NCI-H82 treated with DMSO at 0.1 percent for 48 hours (cell line): ENCODE measurements at regions not wholly inside any gene's neighbourhood (a gene's known extent, or its start where the extent isn't known, plus 50 kb on each side); places are given as distances from the start of the nearest gene placed in this dataset.
A peak's percentile ranks its signal among the peaks of the same experiment; 100 is the strongest.
"Not testable (repeated sequence)": the region's sequence is repeated elsewhere in the genome, so short reads cannot be mapped to it uniquely, and the experiment has no call there.

Experiments used
- DNase-seq: peaks from one replicate; lab custom pipeline; 2025; ENCODE audit not compliant: unreplicated experiment; lab: John Stamatoyannopoulos, UW

GRCh38 chr15:59835776-59836175 is 146.7 kb upstream of the BNIP2 start:
- DNase-seq = no peak

GRCh38 chr15:59834528-59834927 is 145.4 kb upstream of the BNIP2 start:
- no peak for DNase-seq

DNA sequence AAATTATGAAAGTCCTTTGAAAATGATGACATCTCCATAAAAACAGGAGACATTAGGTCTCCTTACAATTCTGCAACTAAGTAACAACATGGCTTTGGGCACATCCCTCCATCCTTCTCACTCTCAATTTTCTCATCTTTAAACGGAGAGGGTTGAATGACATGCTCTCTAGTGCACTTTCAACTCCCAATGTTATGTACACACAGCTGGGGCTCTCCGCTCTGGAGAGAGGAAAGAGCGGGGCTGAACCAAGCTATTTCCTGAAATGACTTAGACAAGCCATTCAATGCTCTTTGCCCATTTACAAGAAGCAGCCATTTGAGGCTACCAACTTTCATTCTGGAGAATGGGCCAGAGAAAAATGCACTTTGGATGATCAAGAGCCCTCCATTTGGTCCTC is 144.2 kb upstream of the BNIP2 start:
- no peak for DNase-seq

DNA sequence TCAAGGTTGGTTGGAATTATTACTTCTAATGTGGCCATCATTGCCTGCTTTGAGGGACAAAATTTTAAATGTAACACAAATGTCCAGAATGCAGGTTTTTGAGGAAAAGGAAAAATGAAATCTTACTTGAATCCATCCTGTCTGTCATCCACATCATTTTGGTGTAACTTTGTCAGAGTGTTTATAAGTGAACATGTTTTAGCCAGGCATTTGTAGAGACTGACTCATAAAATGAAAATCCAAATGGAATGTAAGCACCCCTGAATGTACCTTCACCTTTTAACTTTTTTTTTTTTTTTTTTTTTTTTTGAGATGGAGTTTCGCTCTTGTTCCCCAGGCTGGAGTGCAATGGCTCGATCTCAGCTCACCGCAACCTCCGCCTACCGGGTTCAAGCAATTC is 141.8 kb upstream of the BNIP2 start:
- no peak for DNase-seq

DNA sequence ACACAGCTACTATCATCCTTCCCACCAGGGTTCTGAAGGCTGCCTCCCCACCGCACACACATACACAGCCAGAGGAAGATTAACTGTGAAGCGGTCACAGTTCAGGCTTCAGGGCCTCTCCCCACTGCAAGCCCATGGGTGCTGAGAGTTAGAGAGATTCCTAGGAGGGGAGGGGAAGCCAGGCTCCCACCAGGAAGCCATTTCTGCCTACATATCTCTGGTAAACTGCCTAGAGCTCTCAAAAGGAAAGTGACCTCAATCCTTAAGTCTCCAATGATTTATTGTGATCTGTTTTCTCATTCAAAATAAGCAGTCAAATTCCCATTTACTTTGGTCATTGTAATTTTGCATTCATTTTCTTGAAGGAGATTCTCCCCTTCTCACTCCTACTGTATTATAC is 141.0 kb upstream of the BNIP2 start:
- DNase-seq = no peak

GRCh38 chr15:59828861-59829260 is 139.7 kb upstream of the BNIP2 start:
- no peak for DNase-seq

- DNase-seq = no peak
Observed at GRCh38 chr15:59828263-59828662, 139.1 kb upstream of the BNIP2 start.

DNA sequence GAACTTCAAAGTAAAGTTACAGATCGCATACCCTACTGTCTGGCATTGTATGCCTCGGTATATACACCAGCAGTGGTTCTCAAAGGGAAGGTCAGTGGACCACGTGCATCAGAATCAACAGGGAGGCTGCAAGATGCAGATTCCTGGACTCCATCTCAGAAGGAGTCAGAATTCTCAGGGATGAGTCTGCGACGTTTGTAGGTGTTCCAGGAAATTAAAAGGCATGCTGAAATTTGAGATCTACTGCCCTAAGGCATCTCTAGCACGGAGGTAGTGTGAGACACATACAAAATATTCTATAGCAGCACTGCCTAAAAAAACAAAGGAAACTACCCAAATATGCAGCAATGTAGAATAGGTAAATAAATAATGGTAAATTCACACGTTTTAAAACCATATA is 136.8 kb upstream of the BNIP2 start:
- no peak for DNase-seq

DNA sequence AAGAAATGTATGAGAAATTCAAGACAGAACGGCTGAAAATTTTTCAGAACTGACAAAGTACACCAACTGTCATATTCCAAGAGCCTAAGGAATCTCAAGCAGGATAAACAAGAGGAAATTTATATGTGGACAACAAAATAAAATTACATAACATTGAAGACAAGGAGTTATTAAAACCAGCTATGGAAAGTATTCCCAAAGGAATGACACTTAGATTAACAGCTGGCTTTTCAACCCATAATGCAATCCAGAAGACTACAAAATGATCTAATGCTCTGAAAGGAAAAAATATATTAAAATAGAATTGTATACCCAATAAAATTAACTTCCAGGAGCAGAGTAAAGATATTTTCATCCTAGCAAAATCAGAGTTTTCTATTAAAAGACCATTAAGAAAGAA is 132.2 kb upstream of the BNIP2 start:
- DNase-seq = no peak

- peak; percentile 70 for DNase-seq
Observed at GRCh38 chr15:59819092-59819491, 130.0 kb upstream of the BNIP2 start.

- DNase-seq = peak; percentile 10
Observed at GRCh38 chr15:59818336-59818735, 129.2 kb upstream of the BNIP2 start.

- DNase-seq = peak; percentile 68
Observed at GRCh38 chr15:59817834-59818233, 128.7 kb upstream of the BNIP2 start.

- no peak for DNase-seq
Observed at GRCh38 chr15:59817053-59817452, 127.9 kb upstream of the BNIP2 start.

- no peak for DNase-seq
Observed at GRCh38 chr15:59814409-59814808, 125.3 kb upstream of the BNIP2 start.

DNA sequence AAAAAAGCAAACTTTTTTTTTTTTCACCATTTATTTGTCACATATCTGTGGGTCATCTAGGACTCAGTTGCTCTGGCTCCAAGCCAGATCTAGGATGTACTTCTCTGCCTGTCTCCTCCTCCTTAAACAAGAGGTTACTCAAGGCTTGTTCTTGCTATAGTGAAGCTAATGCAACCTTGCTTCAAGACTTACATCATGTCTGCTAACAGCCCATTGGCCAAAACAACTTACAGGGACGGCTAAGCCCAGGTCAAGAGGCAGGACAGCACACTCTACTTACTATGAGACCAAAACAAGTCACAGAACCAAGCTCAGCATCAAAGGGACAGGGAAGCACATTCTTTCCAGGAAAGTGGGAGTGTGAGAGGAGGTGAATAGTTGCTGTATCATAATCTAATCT is 123.8 kb upstream of the BNIP2 start:
- DNase-seq = peak; percentile 16

DNA sequence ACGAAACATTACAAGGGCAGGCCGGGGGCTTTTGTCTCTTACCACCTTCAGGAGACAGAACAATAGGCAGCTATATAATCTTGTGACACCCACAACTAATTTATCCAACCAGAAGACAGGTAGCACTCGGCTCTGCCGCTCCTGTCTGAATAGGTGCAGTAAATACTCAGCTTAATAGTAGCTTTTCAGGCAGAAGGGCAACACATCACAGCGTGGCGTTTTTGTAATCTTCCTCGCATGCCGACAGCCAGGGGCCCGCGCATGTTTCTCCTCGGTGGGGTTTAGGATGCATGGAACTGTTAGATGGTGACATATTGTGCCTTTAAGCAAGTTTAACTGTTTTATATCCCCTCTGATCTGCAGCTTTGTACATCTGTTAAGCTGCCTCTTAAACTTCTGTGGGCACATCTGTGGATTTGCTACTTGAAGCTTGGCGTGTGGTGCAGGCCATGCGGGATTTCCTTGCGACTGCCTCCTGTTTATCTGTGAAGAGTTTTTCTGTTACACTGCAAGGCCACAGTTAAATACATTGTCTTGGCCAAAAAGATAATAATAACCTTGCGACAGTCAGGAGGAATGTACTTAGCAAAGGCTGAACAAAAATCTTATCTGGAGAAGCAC is 123.2 kb upstream of the BNIP2 start:
- peak; percentile 80 for DNase-seq

- not testable (repeated sequence) for DNase-seq
Observed at GRCh38 chr15:59803293-59803966, 114.3 kb upstream of the BNIP2 start.

DNA sequence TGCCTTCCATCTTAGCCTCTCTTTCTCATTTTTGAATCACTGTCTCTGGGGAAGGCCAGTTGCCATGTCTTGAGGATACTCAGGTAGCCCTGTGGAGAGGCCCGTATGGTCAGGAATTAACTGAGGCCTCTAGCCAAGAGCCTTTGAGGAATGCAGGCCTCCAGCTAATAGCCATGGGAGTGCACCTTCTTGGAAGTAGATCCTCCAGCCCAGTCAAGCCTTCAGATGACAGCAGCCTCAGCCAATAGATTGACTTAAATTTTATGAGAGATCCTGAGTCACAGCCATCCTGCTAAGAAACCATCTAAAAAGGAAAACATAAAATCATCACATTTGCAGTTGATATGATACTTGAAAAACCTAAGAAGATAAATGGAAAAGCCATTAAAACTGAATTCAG is 112.5 kb upstream of the BNIP2 start:
- DNase-seq = no peak

GRCh38 chr15:59798605-59798917 is 109.4 kb upstream of the BNIP2 start:
- no peak for DNase-seq

- DNase-seq = no peak
Observed at GRCh38 chr15:59797756-59798604, 108.9 kb upstream of the BNIP2 start.

GRCh38 chr15:59794229-59794886 is 105.2 kb upstream of the BNIP2 start:
- DNase-seq = no peak

DNA sequence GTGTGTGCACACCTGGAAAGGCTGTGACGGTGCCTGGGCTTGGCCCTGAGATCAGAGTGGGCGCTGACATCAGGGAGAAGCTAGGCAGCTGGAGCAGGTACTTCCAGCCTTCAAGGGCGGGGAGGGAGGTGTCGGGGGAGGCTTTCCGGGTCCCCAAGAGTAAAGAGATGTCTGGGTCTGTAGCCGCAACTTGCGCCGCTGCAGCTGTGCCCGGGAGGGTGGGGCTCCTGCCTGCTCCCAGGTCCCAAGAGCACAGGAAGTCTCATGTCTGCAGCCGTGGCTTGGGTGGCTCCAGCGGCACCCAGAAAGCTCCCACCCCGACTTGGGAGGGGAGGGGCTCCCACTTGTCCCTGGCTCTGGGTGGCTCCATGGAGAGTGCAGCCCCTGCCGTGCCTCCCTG is 103.2 kb upstream of the BNIP2 start:
- no peak for DNase-seq
